Ramos (cell line): ENCODE measurements at regions not wholly inside any gene's neighbourhood (a gene's known extent, or its start where the extent isn't known, plus 50 kb on each side); places are given as distances from the start of the nearest gene placed in this dataset.
"Not testable (repeated sequence)": the region's sequence is repeated elsewhere in the genome, so short reads cannot be mapped to it uniquely, and the experiment has no call there.

Experiments used
- in situ Hi-C: fragments of 300-500 bp; cut with MboI; formaldehyde crosslinking; loops from one replicate; pipeline ENCODE4 v1.14.3; 2022; ENCODE audit warnings: low sequenced_read_pairs; ENCODE audit not compliant: unreplicated experiment

GRCh38 chr21:15625363-15625762 is 104.4 kb upstream of the USP25 start:
- in situ Hi-C loops, result no loop called here

GRCh38 chr21:15626031-15626430 is 103.8 kb upstream of the USP25 start:
- in situ Hi-C loops, result no loop called here

- in situ Hi-C loops, result no loop called here
Measured at GRCh38 chr21:15627011-15627410, 102.8 kb upstream of the USP25 start.

- in situ Hi-C loops, result no loop called here
Measured at GRCh38 chr21:15627823-15628222, 102.0 kb upstream of the USP25 start.

GRCh38 chr21:15631342-15631741 is 98.4 kb upstream of the USP25 start:
- in situ Hi-C loops, result no loop called here

GRCh38 chr21:15634541-15634940 is 95.2 kb upstream of the USP25 start:
- in situ Hi-C loops, result not testable (repeated sequence)

- in situ Hi-C loops, result no loop called here
Measured at GRCh38 chr21:15638856-15639549, 90.8 kb upstream of the USP25 start.

GRCh38 chr21:15640113-15640512 is 89.7 kb upstream of the USP25 start:
- in situ Hi-C loops, result not testable (repeated sequence)

GRCh38 chr21:15644489-15644888 is 85.3 kb upstream of the USP25 start:
- in situ Hi-C loops, result no loop called here

- in situ Hi-C loops, result no loop called here
Measured at GRCh38 chr21:15645830-15646229, 84.0 kb upstream of the USP25 start.

- in situ Hi-C loops, result no loop called here
Measured at GRCh38 chr21:15650735-15651134, 79.0 kb upstream of the USP25 start.

GRCh38 chr21:15651172-15651571 is 78.6 kb upstream of the USP25 start:
- in situ Hi-C loops, result no loop called here

- in situ Hi-C loops, result no loop called here
Measured at GRCh38 chr21:15653710-15654109, 76.1 kb upstream of the USP25 start.

GRCh38 chr21:15654171-15654570 is 75.6 kb upstream of the USP25 start:
- in situ Hi-C loops, result no loop called here

- in situ Hi-C loops, result no loop called here
Measured at GRCh38 chr21:15659753-15660422, 69.9 kb upstream of the USP25 start.

GRCh38 chr21:15660423-15660804 is 69.4 kb upstream of the USP25 start:
- in situ Hi-C loops, result no loop called here

GRCh38 chr21:15667010-15667409 is 62.8 kb upstream of the USP25 start:
- in situ Hi-C loops, result no loop called here

GRCh38 chr21:15667819-15668218 is 62.0 kb upstream of the USP25 start:
- in situ Hi-C loops, result no loop called here

GRCh38 chr21:15669247-15669646 is 60.5 kb upstream of the USP25 start:
- in situ Hi-C loops, result no loop called here

GRCh38 chr21:15671188-15671587 is 58.6 kb upstream of the USP25 start:
- in situ Hi-C loops, result no loop called here

- in situ Hi-C loops, result not testable (repeated sequence)
Measured at GRCh38 chr21:15672578-15672977, 57.2 kb upstream of the USP25 start.

- in situ Hi-C loops, result no loop called here
Measured at GRCh38 chr21:15676935-15677334, 52.8 kb upstream of the USP25 start.
